ENCODE measurements at regions not wholly inside any gene's neighbourhood (a gene's known extent, or its start where the extent isn't known, plus 50 kb on each side); places are given as distances from the start of the nearest gene placed in this dataset.

GRCh38 chr11:70522593-70523311 lies 124.4 kb downstream of the CTTN start:
- DNase-seq = no peak

- no peak for DNase-seq
Measured at GRCh38 chr11:70523384-70524095, 125.2 kb downstream of the CTTN start.

GRCh38 chr11:70524096-70524922 lies 126.0 kb downstream of the CTTN start:
- DNase-seq = no peak

DNA sequence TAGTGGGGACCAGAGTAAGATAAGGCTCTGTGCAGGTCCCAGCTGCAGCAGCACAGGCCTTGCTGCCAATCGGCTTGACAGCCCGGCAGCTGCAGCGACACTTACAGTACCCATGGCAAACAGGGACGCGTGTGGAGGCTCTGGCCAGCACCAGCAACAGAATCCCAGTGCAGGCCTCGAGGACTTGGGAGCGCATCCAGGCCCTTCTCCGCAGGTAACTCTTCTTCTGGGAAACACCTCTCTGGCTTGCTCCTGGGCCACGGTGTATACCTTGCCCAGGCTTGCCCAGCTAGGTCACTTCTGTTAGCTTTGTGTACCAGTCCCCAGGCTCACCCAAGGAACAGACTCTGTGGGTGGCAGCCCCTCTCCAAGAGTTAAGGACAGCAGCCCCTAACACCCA lies 126.7 kb downstream of the CTTN start:
- no peak for DNase-seq

DNA sequence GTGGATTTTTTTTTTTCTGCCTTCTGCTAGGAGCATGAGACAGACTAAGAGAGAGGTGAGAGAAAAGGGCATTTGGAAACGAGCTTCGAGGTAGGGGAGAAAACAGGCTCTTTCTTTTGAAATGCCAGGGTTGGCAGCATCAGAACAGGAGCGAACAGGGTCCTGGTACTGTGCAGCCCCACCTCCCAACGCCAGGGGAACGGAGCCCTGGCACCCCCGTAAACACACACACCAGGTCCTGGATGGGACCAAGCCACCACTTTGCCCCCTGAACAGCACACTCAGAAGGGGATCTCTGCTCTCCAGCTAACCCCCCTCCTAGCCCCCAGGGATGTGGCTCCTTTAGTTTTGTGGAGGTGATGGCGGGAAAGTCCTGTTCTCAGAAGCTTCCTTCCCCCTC lies 127.1 kb downstream of the CTTN start:
- DNase-seq = no peak

DNA sequence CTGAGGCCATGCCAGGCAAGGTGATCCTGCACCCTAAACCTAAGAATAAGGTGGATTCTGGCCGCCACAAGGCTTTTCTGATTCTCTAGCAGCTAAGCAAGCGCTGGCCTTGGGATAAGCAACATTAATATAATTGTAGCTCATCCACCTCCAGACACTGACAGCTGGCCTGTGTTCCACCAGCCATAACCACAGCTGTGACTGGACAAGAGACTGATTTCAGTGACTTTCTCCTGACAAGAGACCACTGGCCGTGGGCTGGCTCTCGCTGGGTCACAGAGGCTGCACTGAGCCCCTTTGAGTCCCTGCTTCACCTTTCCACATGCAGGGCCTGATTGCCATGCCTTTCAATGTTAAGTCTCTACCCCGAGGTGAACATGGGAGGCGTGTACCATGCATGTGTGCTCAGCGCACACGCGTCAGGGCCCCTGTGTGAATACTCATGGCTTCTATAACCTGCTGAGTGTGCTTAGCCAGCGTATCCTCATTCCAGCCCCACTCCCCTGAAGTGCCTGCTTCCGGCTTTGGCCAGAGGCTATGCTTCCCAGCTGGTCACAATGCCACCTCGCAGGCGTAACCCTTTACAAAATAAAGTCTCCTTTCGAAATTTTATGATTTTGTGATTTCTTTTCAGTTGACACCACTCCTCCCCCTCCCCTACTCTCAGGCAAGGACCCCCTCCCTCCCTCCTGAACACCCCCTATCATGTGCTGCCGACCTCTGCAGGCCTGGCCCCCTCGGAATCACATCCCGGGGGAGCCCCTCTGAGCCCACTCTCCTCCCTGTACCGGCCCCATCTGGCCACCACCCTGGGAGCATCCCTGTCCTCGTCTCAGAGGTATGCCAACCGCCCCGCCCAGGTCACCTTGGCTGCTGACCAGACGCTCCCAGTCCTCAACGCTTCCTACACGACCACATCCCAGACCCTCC lies 128.1 kb downstream of the CTTN start:
- DNase-seq = no peak

DNA sequence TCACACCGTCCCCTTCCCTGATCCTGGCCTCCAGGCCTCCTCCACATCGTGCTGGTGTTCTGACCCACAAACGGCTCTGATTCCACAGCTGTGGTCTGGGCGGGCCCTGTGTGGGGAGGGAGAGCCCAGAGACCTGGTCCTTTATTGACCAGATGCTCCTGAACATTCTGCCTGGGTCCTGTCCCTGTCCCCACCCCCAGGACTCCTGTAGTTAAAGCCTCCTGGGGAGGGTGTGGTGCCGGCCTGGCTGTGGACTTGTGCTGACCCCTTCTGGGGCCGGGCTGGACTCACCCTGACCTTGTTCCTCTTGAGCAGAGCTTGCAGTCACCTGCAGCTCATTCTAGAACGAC lies 128.7 kb downstream of the CTTN start:
- no peak for DNase-seq

DNA sequence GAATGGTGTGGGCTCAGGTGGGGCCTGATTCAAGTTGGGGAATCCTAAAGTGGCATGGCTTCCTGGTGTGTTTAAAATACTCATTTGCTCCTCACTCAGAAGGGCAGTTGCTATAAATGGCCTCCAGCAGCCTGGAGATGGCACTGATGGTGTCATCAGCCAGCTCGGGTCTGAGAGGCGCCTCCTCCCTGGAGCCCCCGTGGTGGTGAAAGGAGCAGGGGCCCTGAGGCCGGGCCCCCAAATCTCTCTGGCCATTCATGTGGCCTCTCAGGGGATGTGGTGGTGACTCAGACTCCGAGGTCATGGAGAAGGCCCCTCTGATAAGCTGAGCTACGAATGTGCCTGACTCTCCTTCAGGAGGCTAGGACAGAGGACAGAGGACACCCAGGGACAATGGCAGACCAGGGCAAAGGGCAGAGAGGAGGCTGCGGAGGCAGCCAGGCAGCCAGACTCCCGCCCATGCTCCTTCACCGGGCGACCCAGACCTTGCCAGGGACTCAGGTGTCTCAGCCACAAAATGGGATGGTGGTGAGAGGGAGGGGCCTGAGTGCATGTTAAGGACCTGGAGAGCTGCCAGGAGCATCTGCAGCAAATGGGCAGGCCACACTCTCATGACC lies 129.2 kb downstream of the CTTN start:
- no peak for DNase-seq

DNA sequence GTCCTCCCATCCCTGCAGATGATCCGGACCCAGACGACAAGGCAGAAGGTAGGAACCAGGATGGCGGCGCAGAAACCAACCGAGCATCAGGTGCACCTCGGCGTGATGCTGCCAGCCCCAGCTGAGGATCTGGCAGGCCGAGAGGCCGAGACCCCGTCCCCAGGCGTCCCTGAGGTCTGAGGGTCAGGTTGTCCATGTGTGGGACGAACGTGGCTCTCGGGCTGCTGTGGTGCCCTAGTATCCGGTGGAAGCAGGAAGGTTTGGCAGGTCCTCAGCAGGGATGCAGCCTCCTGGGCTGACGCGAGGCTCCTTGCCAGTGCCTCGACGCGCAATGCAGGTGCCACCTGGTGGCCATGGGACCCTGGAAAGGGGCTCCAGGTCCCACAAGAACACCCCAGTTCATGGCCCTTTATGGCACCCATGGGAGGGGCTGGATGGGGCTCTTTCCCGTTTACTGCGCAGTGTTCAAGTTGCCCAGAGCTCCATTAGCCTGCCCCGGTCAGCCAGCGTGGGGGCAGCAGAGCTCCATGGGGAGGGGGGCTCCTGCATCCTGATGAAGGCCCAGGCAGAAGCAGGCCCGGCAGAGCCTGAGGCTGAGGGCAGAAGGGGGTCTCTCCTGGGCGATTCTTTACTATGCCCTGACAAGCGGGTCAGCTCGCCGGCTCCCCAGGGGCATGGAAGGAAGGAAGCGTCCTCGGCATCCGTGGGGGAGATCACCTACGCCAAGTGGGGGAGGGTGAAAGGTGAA lies 129.9 kb downstream of the CTTN start:
- no peak for DNase-seq

DNA sequence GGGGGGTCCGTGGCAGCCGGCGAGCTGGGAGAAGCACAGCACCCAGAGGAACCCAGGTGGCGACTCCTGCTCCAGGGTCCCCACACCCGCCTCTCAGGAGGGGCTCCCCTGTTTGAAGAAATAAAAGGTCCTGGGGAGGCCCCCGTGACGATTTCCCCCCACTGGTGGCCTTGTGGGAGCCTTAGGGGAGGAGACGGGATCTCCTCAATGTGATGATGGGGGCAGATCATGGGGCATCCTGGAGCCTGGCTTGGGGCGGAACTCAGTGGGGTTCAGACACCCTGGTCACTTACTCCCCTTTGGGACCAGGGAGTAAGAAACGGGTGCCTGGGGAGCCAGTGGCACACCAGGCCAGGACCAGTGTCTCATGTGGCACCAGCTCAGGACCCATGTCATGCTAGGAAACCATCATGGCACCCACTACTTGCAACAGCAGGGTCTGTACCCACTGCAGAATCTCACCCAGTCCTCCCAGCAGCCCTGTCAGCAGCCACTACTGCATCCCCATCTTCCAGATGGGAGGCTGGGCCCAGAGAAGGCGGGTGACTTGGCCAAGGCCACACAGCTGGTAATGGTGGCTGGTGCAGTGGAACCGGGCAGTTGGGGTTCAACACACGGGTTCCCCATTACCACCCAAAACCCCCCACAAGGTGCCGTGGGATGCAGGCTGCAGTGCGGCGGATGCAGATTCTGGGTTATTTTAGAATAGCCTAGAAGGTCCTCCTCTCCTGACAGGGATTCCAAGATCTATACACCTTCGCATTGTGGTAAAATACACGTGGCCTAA lies 130.7 kb downstream of the CTTN start:
- no peak for DNase-seq

DNA sequence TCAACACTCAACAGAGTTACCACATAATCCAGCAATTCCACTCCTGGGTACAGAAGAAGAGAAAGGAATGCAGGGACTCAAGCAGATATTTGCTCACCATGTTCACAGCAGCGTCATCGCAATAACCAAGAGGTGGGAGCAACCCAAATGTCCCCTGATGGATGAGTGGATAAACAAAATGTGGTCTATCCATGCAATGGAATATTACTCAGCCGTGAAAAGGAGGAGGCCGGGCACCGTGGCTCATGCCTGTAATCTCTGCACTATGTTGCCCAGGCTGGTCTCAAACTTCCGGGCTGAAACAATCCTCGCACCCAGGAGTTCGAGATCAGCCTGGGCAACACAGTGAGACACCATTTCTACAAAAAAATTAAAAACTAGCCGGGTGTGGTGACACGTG lies 131.7 kb downstream of the CTTN start:
- DNase-seq = no peak

DNA sequence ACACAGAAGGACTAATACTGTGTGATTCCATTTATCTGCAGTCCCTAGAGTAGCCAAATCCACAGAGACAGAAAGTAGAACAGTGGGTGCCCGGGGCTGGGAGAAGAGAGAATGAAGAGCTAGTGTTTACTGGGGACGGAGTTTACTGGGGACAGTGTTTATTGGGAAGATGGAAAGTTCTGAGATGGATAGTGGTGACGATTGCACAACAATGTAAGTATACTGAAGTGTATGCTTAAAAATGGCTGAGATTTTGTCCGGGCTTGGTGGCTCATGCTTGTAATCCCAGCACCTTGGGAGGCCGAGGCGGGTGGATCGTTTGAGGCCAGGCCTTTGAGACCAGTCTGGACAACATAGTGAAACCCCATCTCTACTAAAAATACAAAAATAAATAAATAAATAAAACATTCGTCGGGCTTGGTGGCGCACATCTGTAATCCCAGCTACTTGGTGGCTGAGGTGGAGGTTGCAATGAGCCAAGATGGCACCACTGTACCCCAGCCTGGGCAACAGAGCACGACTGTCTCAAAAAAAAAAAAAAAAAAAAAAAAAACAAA lies 132.4 kb downstream of the CTTN start:
- DNase-seq = no peak

DNA sequence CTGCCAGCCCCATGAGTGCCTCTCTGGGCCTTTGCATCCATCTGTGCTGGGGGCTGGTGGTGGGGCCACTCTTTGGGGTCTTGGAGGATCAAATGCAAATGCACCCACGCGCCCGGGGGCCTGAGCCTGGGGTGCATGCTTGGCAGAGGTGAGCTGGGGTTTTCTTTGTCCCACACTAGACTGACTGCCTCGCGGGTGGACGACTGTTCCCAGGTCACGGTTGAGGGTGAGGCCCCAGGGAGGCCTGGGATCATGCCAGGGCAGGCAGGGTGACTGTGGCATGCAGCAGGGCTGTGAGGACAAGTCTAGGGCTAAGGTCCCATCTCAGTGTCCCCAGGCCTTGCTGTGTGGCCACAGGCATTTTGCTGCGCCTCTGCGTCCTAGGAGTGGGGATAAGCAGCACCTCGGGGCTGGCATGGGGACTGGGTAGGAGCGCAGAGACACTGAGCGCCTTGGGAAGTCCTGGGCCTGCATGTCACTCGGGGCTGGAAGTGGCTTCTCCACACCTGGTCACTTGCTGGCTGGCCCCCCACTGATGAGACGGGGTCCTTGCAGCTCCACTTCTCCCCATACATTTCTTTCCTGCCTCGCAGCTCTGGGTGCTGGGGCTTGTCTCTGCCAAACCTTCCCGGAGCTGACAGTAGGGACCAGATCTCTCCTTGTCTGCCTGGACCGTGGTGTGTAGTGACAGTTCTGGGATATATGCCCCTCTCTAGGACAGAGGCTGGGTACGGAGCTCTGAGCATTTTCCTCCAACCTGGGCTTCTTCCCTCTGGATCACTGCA lies 133.1 kb downstream of the CTTN start:
- no peak for DNase-seq

- no peak for DNase-seq
Measured at GRCh38 chr11:70532066-70532440, 133.7 kb downstream of the CTTN start.

DNA sequence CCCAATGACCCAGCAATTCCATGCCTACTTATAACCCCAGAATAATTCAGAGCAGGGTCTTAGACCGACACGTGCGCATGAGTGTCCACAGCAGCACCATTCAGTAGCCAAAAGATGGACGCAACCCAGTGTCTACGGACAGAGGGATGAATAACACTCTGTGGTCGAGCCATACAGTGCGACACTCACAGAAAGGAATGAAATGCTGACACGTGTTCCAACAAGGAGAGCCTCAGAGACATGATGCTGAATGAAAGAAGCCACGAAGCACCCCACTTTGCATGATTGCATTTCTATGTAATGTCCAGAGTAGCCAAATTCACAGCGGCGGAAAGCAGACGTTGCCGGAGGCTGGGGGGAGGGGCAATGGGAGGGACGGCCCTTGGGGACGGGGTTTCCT lies 134.4 kb downstream of the CTTN start:
- no peak for DNase-seq

- no peak for DNase-seq
Measured at GRCh38 chr11:70535191-70535971, 137.1 kb downstream of the CTTN start.

DNA sequence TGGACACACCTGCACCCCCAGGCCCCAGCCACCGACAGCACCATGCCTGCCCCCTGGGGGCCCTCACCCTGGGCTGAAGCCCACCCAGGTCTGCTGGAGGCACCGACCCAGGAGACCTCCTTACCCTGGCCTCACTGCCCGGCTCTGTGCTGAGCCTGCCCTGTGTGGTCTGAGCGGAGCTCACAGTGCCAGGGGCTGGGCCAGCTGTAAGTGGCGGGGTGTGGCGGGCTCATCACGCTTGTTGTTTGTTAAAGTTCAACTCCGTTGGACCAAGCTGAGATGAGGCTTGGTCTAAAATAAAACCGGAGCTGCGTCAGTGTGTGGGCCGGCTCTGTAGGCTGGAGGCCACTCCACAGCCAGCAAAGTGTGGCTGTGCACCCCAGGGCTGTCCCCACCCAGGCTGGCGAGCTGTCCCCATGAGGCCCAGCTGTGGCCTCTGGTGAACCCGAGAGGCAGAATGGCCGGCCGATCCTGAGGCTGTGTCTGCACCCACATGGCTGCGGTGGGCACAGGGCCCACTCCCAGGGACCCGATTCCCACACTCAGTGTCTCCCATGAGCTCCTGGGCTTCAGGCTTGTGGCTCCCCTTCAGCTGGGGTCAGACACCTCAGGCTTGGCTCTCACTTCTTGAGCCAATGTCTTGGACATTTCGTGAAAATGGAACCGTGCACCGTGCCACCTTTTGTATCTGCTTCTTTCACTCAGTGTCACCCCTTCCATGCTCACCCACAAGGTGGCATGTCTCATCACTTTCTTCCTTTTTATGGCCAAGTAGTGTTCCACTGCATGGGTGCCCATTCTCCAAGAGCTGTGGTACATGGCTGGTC lies 137.9 kb downstream of the CTTN start:
- DNase-seq = no peak

All from stimulated activated CD4-positive, alpha-beta T cell treated with anti-CD3 and anti-CD28 coated beads, Interleukin-15, amount 100 ng/mL, for 24 hours (primary cell).